Muscle layer of duodenum (tissue), 2 donors: ENCODE measurements at regions not wholly inside any gene's neighbourhood (a gene's known extent, or its start where the extent isn't known, plus 50 kb on each side); places are given as distances from the start of the nearest gene placed in this dataset.

Source experiments
- H3K27ac ChIP-seq: one replicate; pipeline ENCODE4 v1.7.0; 2013; ENCODE audit warnings: mild to moderate bottlenecking, low read length
- H3K27me3 ChIP-seq: one replicate; pipeline ENCODE4 v1.7.0; 2013; ENCODE audit warnings: low read depth, mild to moderate bottlenecking, control low read depth, low read length
- H3K36me3 ChIP-seq, 2 donors: one replicate each; pipeline ENCODE4 v1.7.0; 2013; ENCODE audit warnings: low read length in 2 of 2, control low read depth in 1 of 2, mild to moderate bottlenecking in 1 of 2; ENCODE audit not compliant: insufficient read depth in 2 of 2, control insufficient read depth in 1 of 2
- H3K4me1 ChIP-seq, 2 donors: one replicate each; pipeline ENCODE4 v1.7.0; 2013; ENCODE audit warnings: low read length in 2 of 2, mild to moderate bottlenecking in 2 of 2, control low read depth in 1 of 2, moderate library complexity in 1 of 2; ENCODE audit not compliant: insufficient read depth in 2 of 2, control insufficient read depth in 1 of 2
- H3K4me3 ChIP-seq, 2 donors: one replicate each; pipeline ENCODE4 v1.7.0; 2013; ENCODE audit warnings: low read length in 2 of 2, low read depth in 1 of 2, mild to moderate bottlenecking in 1 of 2
- H3K9me3 ChIP-seq, 2 donors: one replicate each; pipeline ENCODE4 v1.7.0; 2013; ENCODE audit warnings: low read length in 2 of 2, control low read depth in 1 of 2, mild to moderate bottlenecking in 1 of 2; ENCODE audit not compliant: control insufficient read depth in 1 of 2
- donor health status: healthy.

- Histone ChIP-seq H3K27ac (no peak overlapping the region), H3K4me3 (no peak overlapping the region), H3K36me3 (no peaks in the 10 kb centered on the region), H3K4me1 (no peaks in the 10 kb centered on the region), H3K9me3 (peaks cover 0 to 2% of the 10 kb centered on the region in 2 donors), H3K27me3 (no peaks in the 10 kb centered on the region)
These were observed 296.1 kb downstream of the BAMBI start for GRCh38 chr10:28973309-28973972.

DNA sequence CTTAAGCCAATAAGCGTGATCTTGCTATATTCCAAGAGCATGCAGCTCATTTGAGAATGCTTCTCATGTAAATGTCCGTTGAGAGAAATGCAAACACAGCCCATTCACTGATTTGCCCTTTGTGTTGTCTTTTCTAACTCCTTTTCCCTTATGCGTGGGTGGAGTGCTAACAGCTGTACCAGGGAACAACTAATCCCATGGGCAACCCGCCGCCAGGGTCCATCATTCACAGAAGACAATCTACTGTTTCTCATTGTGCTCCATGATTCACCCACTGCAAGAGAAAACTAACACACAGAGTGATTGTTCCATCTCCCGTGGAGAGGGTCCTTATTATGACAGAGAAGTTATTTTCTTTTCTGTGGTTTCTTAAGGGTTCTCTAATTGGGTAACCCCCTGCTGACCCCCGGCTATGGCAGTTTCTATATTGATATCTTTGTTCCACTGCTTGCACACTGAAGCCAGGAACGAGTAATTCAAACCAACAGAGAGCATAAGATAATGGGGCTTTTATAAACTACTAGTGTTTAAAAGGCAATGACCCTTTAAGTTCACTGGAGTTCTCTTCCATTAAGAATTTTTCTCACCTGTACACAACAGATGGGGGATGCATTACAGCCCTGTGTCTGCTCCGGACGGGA, 298.7 kb downstream of the BAMBI start:
- Histone ChIP-seq H3K36me3 (no peaks in the 10 kb centered on the region), H3K4me3 (no peak overlapping the region), H3K27ac (no peak overlapping the region), H3K27me3 (no peaks in the 10 kb centered on the region), H3K4me1 (no peaks in the 10 kb centered on the region), H3K9me3 (peaks cover 0 to 2% of the 10 kb centered on the region in 2 donors)

- Histone ChIP-seq H3K9me3 (peaks cover 0 to 2% of the 10 kb centered on the region in 2 donors), H3K4me3 (no peak overlapping the region), H3K36me3 (no peaks in the 10 kb centered on the region), H3K4me1 (no peaks in the 10 kb centered on the region), H3K27ac (no peak overlapping the region), H3K27me3 (no peaks in the 10 kb centered on the region)
These were observed 300.2 kb downstream of the BAMBI start for GRCh38 chr10:28977518-28977917.

GRCh38 chr10:28980264-28980663, 302.9 kb downstream of the BAMBI start:
- no peaks in the 10 kb centered on the region for H3K4me1 ChIP-seq
- no peaks in the 10 kb centered on the region for H3K36me3 ChIP-seq
- H3K4me3 ChIP-seq: no peak overlapping the region
- no peaks in the 10 kb centered on the region for H3K27me3 ChIP-seq
- peaks cover 0 to 2% of the 10 kb centered on the region in 2 donors for H3K9me3 ChIP-seq
- H3K27ac ChIP-seq: no peak overlapping the region

DNA sequence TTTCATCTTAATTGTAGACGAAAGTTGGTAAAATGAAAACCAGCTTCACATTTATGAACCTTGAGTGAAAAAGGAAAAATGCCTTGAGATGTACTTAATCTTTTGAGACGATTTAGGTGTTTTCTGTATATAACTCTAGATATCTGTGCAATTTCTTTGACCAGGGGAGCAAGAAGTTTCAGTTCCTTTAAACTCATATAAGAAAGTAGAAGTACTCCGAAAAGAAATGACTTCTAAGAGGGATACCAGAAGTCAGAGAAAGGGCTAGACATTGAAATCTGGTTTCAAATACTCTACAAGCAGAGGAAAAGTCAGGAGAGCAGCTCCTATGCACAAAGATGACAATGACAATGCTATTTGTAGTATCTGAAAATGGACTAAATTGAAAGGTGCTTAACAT, 303.7 kb downstream of the BAMBI start:
- peaks cover 0 to 2% of the 10 kb centered on the region in 2 donors for H3K9me3 ChIP-seq
- H3K36me3 ChIP-seq: no peaks in the 10 kb centered on the region
- H3K4me1 ChIP-seq: no peaks in the 10 kb centered on the region
- no peak overlapping the region for H3K27ac ChIP-seq
- H3K4me3 ChIP-seq: no peak overlapping the region
- no peaks in the 10 kb centered on the region for H3K27me3 ChIP-seq

DNA sequence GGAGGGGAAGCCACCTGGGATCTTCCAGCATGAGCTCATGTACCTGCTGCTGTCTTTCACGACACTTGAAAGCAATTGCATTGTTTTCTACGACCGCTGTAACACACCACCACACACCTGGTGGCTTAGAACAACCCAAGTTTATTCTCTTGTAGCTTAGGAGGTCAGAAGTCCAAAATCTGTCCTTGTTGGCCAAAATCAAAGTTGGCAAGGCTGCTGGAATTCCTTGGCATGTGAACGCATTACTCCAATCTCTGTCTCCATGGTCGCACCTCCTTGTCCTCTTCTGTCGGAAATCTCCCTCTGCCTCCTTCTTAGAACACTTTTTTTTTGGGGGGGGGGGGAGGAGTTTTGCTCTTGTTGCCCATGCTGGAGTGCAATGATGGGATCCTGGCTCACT, 305.7 kb downstream of the BAMBI start:
- Histone ChIP-seq H3K36me3 (no peaks in the 10 kb centered on the region), H3K4me3 (no peak overlapping the region), H3K4me1 (no peaks in the 10 kb centered on the region), H3K27me3 (no peaks in the 10 kb centered on the region), H3K9me3 (no peaks in the 10 kb centered on the region), H3K27ac (no peak overlapping the region)

DNA sequence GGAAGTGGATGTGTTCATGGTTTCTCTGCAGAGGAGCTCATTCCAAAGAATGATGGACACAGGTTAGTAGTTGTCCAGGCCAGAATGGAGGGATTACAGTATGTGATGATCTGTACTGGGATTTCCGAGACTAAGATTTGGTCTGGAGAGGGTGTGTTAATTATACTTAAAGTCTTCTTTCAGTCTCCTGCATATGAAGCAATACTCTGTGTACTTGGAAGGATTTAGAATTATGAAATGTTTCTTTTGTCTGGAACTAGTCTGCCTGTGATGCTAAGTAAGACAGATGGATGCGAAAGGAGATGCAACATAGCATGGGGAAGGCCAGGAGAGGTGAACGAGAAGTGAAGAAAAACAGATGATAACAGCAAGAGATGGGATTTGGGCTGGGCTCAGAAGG, 305.1 kb upstream of the LYZL1 start:
- no peaks in the 10 kb centered on the region for H3K36me3 ChIP-seq
- no peak overlapping the region for H3K4me3 ChIP-seq
- H3K9me3 ChIP-seq: no peaks in the 10 kb centered on the region
- H3K27me3 ChIP-seq: no peaks in the 10 kb centered on the region
- no peaks in the 10 kb centered on the region for H3K4me1 ChIP-seq
- no peak overlapping the region for H3K27ac ChIP-seq

- Histone ChIP-seq H3K27me3 (no peaks in the 10 kb centered on the region), H3K9me3 (no peaks in the 10 kb centered on the region), H3K4me3 (no peak overlapping the region), H3K36me3 (no peaks in the 10 kb centered on the region), H3K27ac (no peak overlapping the region), H3K4me1 (no peaks in the 10 kb centered on the region)
These were observed 304.4 kb upstream of the LYZL1 start for GRCh38 chr10:28984431-28984830.

DNA sequence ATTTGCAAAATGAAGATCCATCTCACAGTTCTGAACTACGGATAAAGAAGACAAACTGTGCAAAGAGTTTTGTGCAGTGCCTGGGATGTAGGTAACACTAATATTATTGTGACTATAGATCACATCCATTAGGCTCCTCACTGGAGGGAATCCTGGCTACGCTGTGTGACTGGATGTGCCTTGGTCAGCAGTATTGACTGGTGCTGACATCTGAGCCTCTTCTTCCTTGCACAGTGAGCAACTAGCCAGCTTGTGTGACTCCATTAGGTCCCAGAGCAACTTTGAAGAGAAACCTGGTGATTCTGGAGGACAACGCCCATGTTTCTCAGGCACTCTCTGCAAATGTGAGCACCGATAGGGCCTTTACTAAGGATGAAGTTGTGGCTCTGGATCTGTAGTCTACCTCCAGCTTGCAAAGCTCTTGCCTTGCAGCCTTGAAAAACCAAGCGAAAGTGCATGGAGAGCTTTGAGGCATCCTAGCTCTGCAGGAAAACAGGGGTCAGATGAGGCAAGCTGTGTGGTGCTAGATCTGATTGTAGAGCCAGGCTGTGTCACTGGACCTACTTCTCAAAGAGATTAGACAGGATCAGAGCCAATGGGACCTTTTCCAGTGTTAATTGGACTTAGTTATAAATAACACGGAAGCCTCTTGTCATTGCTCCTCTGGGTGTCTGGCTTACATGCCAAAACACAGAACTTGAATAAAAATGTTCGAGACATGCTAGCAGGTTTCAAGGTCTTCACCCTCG, 303.6 kb upstream of the LYZL1 start:
- no peaks in the 10 kb centered on the region for H3K27me3 ChIP-seq
- H3K4me3 ChIP-seq: no peak overlapping the region
- H3K4me1 ChIP-seq: no peaks in the 10 kb centered on the region
- H3K36me3 ChIP-seq: no peaks in the 10 kb centered on the region
- H3K9me3 ChIP-seq: no peaks in the 10 kb centered on the region
- no peak overlapping the region for H3K27ac ChIP-seq

GRCh38 chr10:28986117-28986792, 302.6 kb upstream of the LYZL1 start:
- Histone ChIP-seq H3K4me3 (no peak overlapping the region), H3K27ac (no peak overlapping the region), H3K9me3 (no peaks in the 10 kb centered on the region), H3K36me3 (no peaks in the 10 kb centered on the region), H3K27me3 (no peaks in the 10 kb centered on the region), H3K4me1 (no peaks in the 10 kb centered on the region)

GRCh38 chr10:28986856-28987255, 302.0 kb upstream of the LYZL1 start:
- no peaks in the 10 kb centered on the region for H3K36me3 ChIP-seq
- H3K27me3 ChIP-seq: no peaks in the 10 kb centered on the region
- no peaks in the 10 kb centered on the region for H3K4me1 ChIP-seq
- no peaks in the 10 kb centered on the region for H3K9me3 ChIP-seq
- no peak overlapping the region for H3K27ac ChIP-seq
- no peak overlapping the region for H3K4me3 ChIP-seq
